HEK293 (cell line): ENCODE measurements at regions not wholly inside any gene's neighbourhood (a gene's known extent, or its start where the extent isn't known, plus 50 kb on each side); places are given as distances from the start of the nearest gene placed in this dataset.
A peak's percentile ranks its signal among the peaks of the same experiment; 100 is the strongest.
"Not testable (repeated sequence)": the region's sequence is repeated elsewhere in the genome, so short reads cannot be mapped to it uniquely, and the experiment has no call there.

Source experiments
- CTCF ChIA-PET: fragments of 350-600 bp; formaldehyde crosslinking; extraction: SDS; loops from one replicate; lab custom pipeline; 2021; ENCODE audit warnings: antibody characterized with exemption; lab: Yijun Ruan, JAX
- POLR2A ChIA-PET: fragments of 300-600 bp; formaldehyde crosslinking; extraction: SDS; loops from one replicate; lab custom pipeline; 2020; ENCODE audit warnings: antibody characterized with exemption, inconsistent platforms; lab: Yijun Ruan, JAX
- H3K27ac ChIP-seq: fragments of 200-500 bp; sonication (Bioruptor generic); 2 replicates; pipeline ENCODE4 v1.5.1; 2014; ENCODE audit warnings: low read depth, low read length, control low read depth, inconsistent platforms; ENCODE audit errors: extremely low read depth
- H3K36me3 ChIP-seq, 2 experiments: fragments of 200-500 bp in 1 of 2; sonication (Bioruptor generic) in 1 of 2; 1 replicate in 1 of 2; 2 replicates in 1 of 2; pipeline ENCODE4 v1.5.1; 2014 to 2017; ENCODE audit warnings: inconsistent platforms in 2 of 2, low read length in 2 of 2; ENCODE audit not compliant: control insufficient read depth in 2 of 2, insufficient read depth in 1 of 2
- H3K4me1 ChIP-seq: fragments of 200-500 bp; sonication (Bioruptor generic); 2 replicates; pipeline ENCODE4 v1.5.1; 2014; ENCODE audit warnings: mild to moderate bottlenecking, low read length, inconsistent platforms; ENCODE audit not compliant: control insufficient read depth, insufficient read depth
- H3K4me3 ChIP-seq: 2 replicates; pipeline ENCODE4 v1.5.1; 2011; ENCODE audit warnings: low read depth, mild to moderate bottlenecking, control low read depth, low read length, moderate library complexity
- H3K9me3 ChIP-seq: fragments of 200-500 bp; sonication (Bioruptor generic); 2 replicates; pipeline ENCODE4 v1.5.1; 2014; ENCODE audit warnings: low read depth, low read length, inconsistent platforms; ENCODE audit not compliant: control insufficient read depth, insufficient read depth
- EGR2 ChIP-seq: fragments of 450-650 bp; formaldehyde crosslinking; IDR thresholded peaks from 2 replicates; pipeline ENCODE4 v1.5.1; 2016; ENCODE audit warnings: low read depth, missing biosample characterization, missing genetic modification characterization
- MZF1 ChIP-seq: fragments of 450-650 bp; formaldehyde crosslinking; IDR thresholded peaks from 2 replicates; pipeline ENCODE4 v1.5.1; 2017; ENCODE audit warnings: missing biosample characterization, missing genetic modification characterization, borderline replicate concordance
- TCF7L2 ChIP-seq: IDR thresholded peaks from 2 replicates; pipeline ENCODE4 v1.6.1; 2011; ENCODE audit warnings: low read depth, mild to moderate bottlenecking, inconsistent platforms, low read length, moderate library complexity, borderline replicate concordance
- ZBTB17 ChIP-seq: fragments of 450-650 bp; formaldehyde crosslinking; IDR thresholded peaks from 2 replicates; pipeline ENCODE4 v1.5.1; 2016; ENCODE audit warnings: missing biosample characterization, missing genetic modification characterization
- ZBTB48 ChIP-seq: fragments of 450-650 bp; formaldehyde crosslinking; IDR thresholded peaks from 2 replicates; pipeline ENCODE4 v1.5.1; 2016; ENCODE audit warnings: missing biosample characterization, missing genetic modification characterization
- ZEB2 ChIP-seq: fragments of 450-650 bp; formaldehyde crosslinking; IDR thresholded peaks from 2 replicates; pipeline ENCODE4 v1.5.1; 2016; ENCODE audit warnings: missing biosample characterization, missing genetic modification characterization
- ZFP37 ChIP-seq: fragments of 450-650 bp; formaldehyde crosslinking; IDR thresholded peaks from 2 replicates; pipeline ENCODE4 v1.5.1; 2016; ENCODE audit warnings: missing biosample characterization, missing genetic modification characterization
- ZNF114 ChIP-seq: fragments of 450-650 bp; formaldehyde crosslinking; IDR thresholded peaks from 2 replicates; pipeline ENCODE4 v1.5.0; 2017; ENCODE audit warnings: missing biosample characterization, missing genetic modification characterization
- ZNF169 ChIP-seq: fragments of 450-650 bp; formaldehyde crosslinking; IDR thresholded peaks from 2 replicates; pipeline ENCODE4 v1.5.1; 2016; ENCODE audit warnings: missing biosample characterization, missing genetic modification characterization
- ZNF19 ChIP-seq: fragments of 450-650 bp; formaldehyde crosslinking; IDR thresholded peaks from 2 replicates; pipeline ENCODE4; 2016; ENCODE audit warnings: missing biosample characterization, missing genetic modification characterization, low read depth
- ZNF202 ChIP-seq: fragments of 450-650 bp; formaldehyde crosslinking; IDR thresholded peaks from 2 replicates; pipeline ENCODE4 v1.5.1; 2016; ENCODE audit warnings: missing biosample characterization, missing genetic modification characterization, borderline replicate concordance
- ZNF501 ChIP-seq: fragments of 450-650 bp; formaldehyde crosslinking; IDR thresholded peaks from 2 replicates; pipeline ENCODE4 v1.5.1; 2016; ENCODE audit warnings: missing biosample characterization, missing genetic modification characterization
- ZNF514 ChIP-seq: fragments of 450-650 bp; formaldehyde crosslinking; IDR thresholded peaks from 2 replicates; pipeline ENCODE4 v1.5.1; 2016; ENCODE audit warnings: missing biosample characterization, missing genetic modification characterization
- ZNF549 ChIP-seq: fragments of 450-650 bp; IDR thresholded peaks from 2 replicates; pipeline ENCODE4 v1.5.1; 2018; ENCODE audit warnings: missing biosample characterization, missing genetic modification characterization, mild to moderate bottlenecking, inconsistent platforms, moderate library complexity
- ZNF558 ChIP-seq: fragments of 450-650 bp; formaldehyde crosslinking; IDR thresholded peaks from 2 replicates; pipeline ENCODE4 v1.5.1; 2016; ENCODE audit warnings: missing biosample characterization, missing genetic modification characterization
- ZNF600 ChIP-seq: fragments of 450-650 bp; formaldehyde crosslinking; IDR thresholded peaks from 2 replicates; pipeline ENCODE4 v1.5.1; 2016; ENCODE audit warnings: missing biosample characterization, missing genetic modification characterization
- ZNF654 ChIP-seq: fragments of 450-650 bp; formaldehyde crosslinking; IDR thresholded peaks from 2 replicates; pipeline ENCODE4 v1.5.1; 2016; ENCODE audit warnings: low read depth, missing biosample characterization, missing genetic modification characterization
- ZNF660 ChIP-seq: fragments of 450-650 bp; IDR thresholded peaks from 2 replicates; pipeline ENCODE4 v1.5.1; 2018; ENCODE audit warnings: missing biosample characterization, mild to moderate bottlenecking, missing genetic modification characterization
- ZNF707 ChIP-seq: fragments of 450-650 bp; formaldehyde crosslinking; IDR thresholded peaks from 2 replicates; pipeline ENCODE4 v1.5.1; 2016; ENCODE audit warnings: missing biosample characterization, missing genetic modification characterization
- TF ChIP-seq, protein P1 (sequence below): fragments of 450-650 bp; formaldehyde crosslinking; IDR thresholded peaks from 2 replicates; pipeline ENCODE4 v1.5.1; 2016; ENCODE audit warnings: missing biosample characterization, missing genetic modification characterization, borderline replicate concordance

- Histone ChIP-seq H3K9me3 (no peaks in the 10 kb centered on the region), H3K4me3 (no peak overlapping the region), H3K4me1 (no peaks in the 10 kb centered on the region), H3K27ac (no peak overlapping the region), H3K36me3 (no peaks in the 10 kb centered on the region)
- ChIA-PET POLR2A (no interaction called here), CTCF (no interaction called here)
- no peak for TF ChIP-seq ZNF19 (tag by site-specific recombination)
- TF ChIP-seq, protein P1, sequence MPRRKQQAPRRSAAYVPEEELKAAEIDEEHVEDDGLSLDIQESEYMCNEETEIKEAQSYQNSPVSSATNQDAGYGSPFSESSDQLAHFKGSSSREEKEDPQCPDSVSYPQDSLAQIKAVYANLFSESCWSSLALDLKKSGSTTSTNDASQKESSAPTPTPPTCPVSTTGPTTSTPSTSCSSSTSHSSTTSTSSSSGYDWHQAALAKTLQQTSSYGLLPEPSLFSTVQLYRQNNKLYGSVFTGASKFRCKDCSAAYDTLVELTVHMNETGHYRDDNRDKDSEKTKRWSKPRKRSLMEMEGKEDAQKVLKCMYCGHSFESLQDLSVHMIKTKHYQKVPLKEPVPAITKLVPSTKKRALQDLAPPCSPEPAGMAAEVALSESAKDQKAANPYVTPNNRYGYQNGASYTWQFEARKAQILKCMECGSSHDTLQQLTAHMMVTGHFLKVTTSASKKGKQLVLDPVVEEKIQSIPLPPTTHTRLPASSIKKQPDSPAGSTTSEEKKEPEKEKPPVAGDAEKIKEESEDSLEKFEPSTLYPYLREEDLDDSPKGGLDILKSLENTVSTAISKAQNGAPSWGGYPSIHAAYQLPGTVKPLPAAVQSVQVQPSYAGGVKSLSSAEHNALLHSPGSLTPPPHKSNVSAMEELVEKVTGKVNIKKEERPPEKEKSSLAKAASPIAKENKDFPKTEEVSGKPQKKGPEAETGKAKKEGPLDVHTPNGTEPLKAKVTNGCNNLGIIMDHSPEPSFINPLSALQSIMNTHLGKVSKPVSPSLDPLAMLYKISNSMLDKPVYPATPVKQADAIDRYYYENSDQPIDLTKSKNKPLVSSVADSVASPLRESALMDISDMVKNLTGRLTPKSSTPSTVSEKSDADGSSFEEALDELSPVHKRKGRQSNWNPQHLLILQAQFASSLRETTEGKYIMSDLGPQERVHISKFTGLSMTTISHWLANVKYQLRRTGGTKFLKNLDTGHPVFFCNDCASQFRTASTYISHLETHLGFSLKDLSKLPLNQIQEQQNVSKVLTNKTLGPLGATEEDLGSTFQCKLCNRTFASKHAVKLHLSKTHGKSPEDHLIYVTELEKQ (tag by site-specific recombination) = no peak
- no peak for TF ChIP-seq ZNF654 (tag by site-specific recombination)
- no peak for TF ChIP-seq ZNF600 (tag by site-specific recombination)
- TF ChIP-seq ZNF549 (tag by site-specific recombination) = no peak
- TF ChIP-seq MZF1 (tag by site-specific recombination) = no peak
- no peak for TF ChIP-seq ZNF558 (tag by site-specific recombination)
- TF ChIP-seq ZBTB48 (tag by site-specific recombination) = no peak
- TF ChIP-seq ZNF660 (tag by site-specific recombination) = no peak
- TF ChIP-seq EGR2 = no peak
Measured at GRCh38 chr4:79661196-79661595, 253.2 kb upstream of the GK2 start.

- H3K9me3 ChIP-seq, H3K4me1 ChIP-seq, POLR2A ChIA-PET, H3K27ac ChIP-seq, H3K36me3 ChIP-seq, CTCF ChIA-PET, H3K4me3 ChIP-seq: not testable (repeated sequence)
- TF ChIP-seq ZNF707 = peak; percentile 84
Measured at GRCh38 chr4:79659308-79659870, 251.4 kb upstream of the GK2 start.

GRCh38 chr4:79657379-79657778 is 249.4 kb upstream of the GK2 start:
- CTCF ChIA-PET = no interaction called here
- H3K4me1 ChIP-seq = peaks cover 3% of the 10 kb centered on the region
- no peak overlapping the region for H3K27ac ChIP-seq
- H3K36me3 ChIP-seq = no peaks in the 10 kb centered on the region
- no peak overlapping the region for H3K4me3 ChIP-seq
- no peaks in the 10 kb centered on the region for H3K9me3 ChIP-seq
- no peak for TF ChIP-seq TCF7L2
- TF ChIP-seq ZEB2 = no peak
- TF ChIP-seq ZNF114 (tag by site-specific recombination) = no peak
- no peak for TF ChIP-seq ZNF514 (tag by site-specific recombination)
- no peak for TF ChIP-seq ZNF501
- TF ChIP-seq ZNF202 (tag by site-specific recombination) = no peak
- no peak for TF ChIP-seq ZFP37 (tag by site-specific recombination)
- no peak for TF ChIP-seq ZNF169 (tag by site-specific recombination)
- no peak for TF ChIP-seq ZBTB17 (tag by site-specific recombination)
- TF ChIP-seq, all 188 proteins: peak for 0
- POLR2A ChIA-PET = no interaction called here
